K562 (cell line): ENCODE measurements at regions not wholly inside any gene's neighbourhood (a gene's known extent, or its start where the extent isn't known, plus 50 kb on each side); places are given as distances from the start of the nearest gene placed in this dataset.

Experiments used
- ATAC-seq: fragments of 200-7000 bp; cut with Tn5 transposase; 3 replicates; pipeline ENCODE4 v1.9.1; 2020; ENCODE audit warnings: moderate library complexity
- BruUV-seq: library from RNA; stranded (reverse); fragments of 400-500 nt; replicated peaks from 2 replicates; lab custom pipeline; 2021; lab: Mats Ljungman, UMichigan
- CTCF ChIA-PET: fragments of 300-600 bp; formaldehyde crosslinking; extraction: SDS; loops from one replicate; lab custom pipeline; 2021; ENCODE audit warnings: low intra/inter-chr PET ratio; lab: Yijun Ruan, JAX
- POLR2A ChIA-PET: fragments of 300-600, 350-650 bp; sonication (Branson Sonifier 250); formaldehyde crosslinking; extraction: SDS; loops from one replicate; lab custom pipeline; 2021; ENCODE audit warnings: antibody characterized with exemption, inconsistent platforms; lab: Yijun Ruan, JAX
- DNase-seq, 4 experiments: peaks; one replicate each; pipeline versions ENCODE4 v3.0.0 to v3.0.0-alpha.2; 2011 to 2018; ENCODE audit warnings: low spot score in 3 of 4, mixed read lengths in 3 of 4; ENCODE audit errors: extremely low read depth in 1 of 4
- FAIRE-seq: peaks from 2 replicates; lab custom pipeline; 2011; peaks lifted over from hg19 to GRCh38; lab: Jason Lieb, UNC
- H2AFZ ChIP-seq: 2 replicates; pipeline ENCODE4 v1.6.0; 2011; ENCODE audit warnings: low read depth, low read length, control low read depth, inconsistent platforms
- H3K27ac ChIP-seq: fragments of 200-600 bp; 3 replicates; pipeline ENCODE4 v1.8.0; 2011; ENCODE audit warnings: low read depth, mild to moderate bottlenecking, control low read depth, inconsistent platforms, low read length, moderate library complexity, mixed read lengths; ENCODE audit errors: extremely low read depth
- H3K27me3 ChIP-seq, 2 experiments: fragments of 300-600 bp in 1 of 2; 2 replicates in 1 of 2; 3 replicates in 1 of 2; pipeline versions ENCODE4 v1.6.0 to v1.8.0; 2011; ENCODE audit warnings: inconsistent platforms in 2 of 2, low read length in 2 of 2, mild to moderate bottlenecking in 1 of 2, mixed read lengths in 1 of 2, moderate library complexity in 1 of 2; ENCODE audit not compliant: control insufficient read depth in 2 of 2, insufficient read depth in 2 of 2
- H3K36me3 ChIP-seq: fragments of 300-600 bp; 3 replicates; pipeline ENCODE4 v1.8.0; 2011; ENCODE audit warnings: mild to moderate bottlenecking, low read length, inconsistent platforms; ENCODE audit not compliant: control insufficient read depth, insufficient read depth
- H3K4me1 ChIP-seq, 2 experiments: fragments of 200-600 bp in 1 of 2; replicated peaks in 1 of 2; 2 replicates in 1 of 2; 3 replicates in 1 of 2; pipeline versions ENCODE4 v1.5.1 to v1.8.0; 2011; ENCODE audit warnings: inconsistent platforms in 2 of 2, low read length in 2 of 2, mild to moderate bottlenecking in 1 of 2, mixed read lengths in 1 of 2, moderate library complexity in 1 of 2; ENCODE audit not compliant: control insufficient read depth in 2 of 2, insufficient read depth in 2 of 2
- H3K4me2 ChIP-seq: 2 replicates; pipeline ENCODE4 v1.6.1; 2011; ENCODE audit warnings: low read length, control low read depth, inconsistent platforms, mixed read lengths; ENCODE audit not compliant: insufficient read depth
- H3K4me3 ChIP-seq: fragments of 200-600 bp; sonication (generic), shearing (Covaris generic); 2 replicates; pipeline ENCODE4 v1.5.1; 2016; ENCODE audit warnings: control low read depth, inconsistent platforms
- H3K79me2 ChIP-seq: fragments of 200-600 bp; 3 replicates; pipeline ENCODE4 v1.8.0; 2011; ENCODE audit warnings: low read length, inconsistent platforms; ENCODE audit not compliant: control insufficient read depth, insufficient read depth
- H3K9ac ChIP-seq, 2 experiments: 2 replicates each; pipeline versions ENCODE4 v1.6.0 to v1.6.1; 2011; ENCODE audit warnings: low read depth in 2 of 2, low read length in 2 of 2, control low read depth in 1 of 2, inconsistent platforms in 1 of 2, mild to moderate bottlenecking in 1 of 2, mixed read lengths in 1 of 2; ENCODE audit not compliant: insufficient read depth in 1 of 2
- H3K9me1 ChIP-seq: one replicate; pipeline ENCODE4 v1.6.0; 2011; ENCODE audit warnings: inconsistent platforms, mild to moderate bottlenecking, low read length, moderate library complexity; ENCODE audit not compliant: control insufficient read depth, insufficient read depth
- H3K9me3 ChIP-seq: replicated peaks from 2 replicates; pipeline ENCODE4 v1.5.1; 2011; ENCODE audit warnings: low read depth, low read length, inconsistent platforms; ENCODE audit not compliant: control insufficient read depth, insufficient read depth
- H4K20me1 ChIP-seq: replicated peaks from 2 replicates; pipeline ENCODE4 v1.6.1; 2011; ENCODE audit warnings: low read length, inconsistent platforms, mixed read lengths; ENCODE audit not compliant: control insufficient read depth, insufficient read depth
- AFF1 ChIP-seq, 2 experiments: fragments of 450-650 bp; IDR thresholded peaks; 2 replicates each; pipeline ENCODE4 v1.6.1; 2018; ENCODE audit warnings: mild to moderate bottlenecking in 2 of 2, low read depth in 1 of 2; ENCODE audit not compliant: partially characterized antibody in 2 of 2
- ATF3 ChIP-seq, 2 experiments: fragments of 450-650 bp in 1 of 2; sonication (generic) in 1 of 2; formaldehyde crosslinking in 1 of 2; IDR thresholded peaks in 1 of 2; conservative IDR thresholded peaks in 1 of 2; 2 replicates each; pipeline versions ENCODE4 v1.6.1 to v1.8.1; 2016 to 2023; ENCODE audit warnings: mild to moderate bottlenecking in 2 of 2, moderate library complexity in 2 of 2, inconsistent platforms in 1 of 2, missing genetic modification reagents in 1 of 2
- CBFA2T3 ChIP-seq: fragments of 450-650 bp; IDR thresholded peaks from 2 replicates; pipeline ENCODE4 v1.6.1; 2017
- CGGBP1 ChIP-seq: fragments of 250-450 bp; sonication (Bioruptor Pico); IDR thresholded peaks from 2 replicates; pipeline ENCODE4 v1.9.0; 2021; ENCODE audit warnings: mild to moderate bottlenecking
- CXXC5 ChIP-seq: fragments of 250-450 bp; sonication (Bioruptor Pico); IDR thresholded peaks from 2 replicates; pipeline ENCODE4 v1.8.0; 2022; ENCODE audit warnings: inconsistent platforms, mild to moderate bottlenecking, moderate library complexity
- DPF2 ChIP-seq: fragments of 450-650 bp; IDR thresholded peaks from 2 replicates; pipeline ENCODE4 v1.6.1; 2016
- HEY1 ChIP-seq: fragments of 250-450 bp; sonication (Bioruptor Pico); IDR thresholded peaks from 2 replicates; pipeline ENCODE4 v1.5.0; 2020; ENCODE audit warnings: mild to moderate bottlenecking, moderate library complexity, borderline replicate concordance
- JUND ChIP-seq, 2 experiments: IDR thresholded peaks; 2 replicates in 1 of 2; 3 replicates in 1 of 2; pipeline ENCODE4 v1.6.1; 2011; ENCODE audit warnings: borderline replicate concordance in 2 of 2, low read depth in 2 of 2, low read length in 2 of 2, improper control_type of control experiment in 1 of 2, missing biosample characterization in 1 of 2, missing genetic modification characterization in 1 of 2, missing genetic modification reagents in 1 of 2
- KLF10 ChIP-seq: fragments of 250-450 bp; sonication (Bioruptor Pico); IDR thresholded peaks from 2 replicates; pipeline ENCODE4 v1.6.1; 2021; ENCODE audit warnings: matching md5 sums
- L3MBTL2 ChIP-seq: fragments of 450-650 bp; IDR thresholded peaks from 2 replicates; pipeline ENCODE4 v1.6.1; 2016; ENCODE audit warnings: mild to moderate bottlenecking, moderate library complexity
- NCOA4 ChIP-seq: fragments of 450-650 bp; IDR thresholded peaks from 2 replicates; pipeline ENCODE4 v1.6.1; 2018; ENCODE audit warnings: mild to moderate bottlenecking; ENCODE audit not compliant: partially characterized antibody
- NR3C1 ChIP-seq: sonication (generic); formaldehyde crosslinking; IDR thresholded peaks from 2 replicates; pipeline ENCODE4 v1.8.1; 2022; ENCODE audit warnings: missing genetic modification reagents
- SIN3B ChIP-seq: fragments of 450-650 bp; IDR thresholded peaks from 2 replicates; pipeline ENCODE4 v1.6.1; 2017; ENCODE audit warnings: low read depth, mild to moderate bottlenecking, moderate library complexity
- STAT5A ChIP-seq: IDR thresholded peaks from 2 replicates; pipeline ENCODE4 v1.6.1; 2012; ENCODE audit warnings: low read length, inconsistent platforms, borderline replicate concordance
- ZNF347 ChIP-seq: fragments of 450-650 bp; formaldehyde crosslinking; IDR thresholded peaks from 2 replicates; pipeline ENCODE4 v1.4.0; 2020; ENCODE audit warnings: low read depth, mild to moderate bottlenecking, moderate library complexity
- ZNF584 ChIP-seq: fragments of 200-800 bp; sonication (Bioruptor generic); IDR thresholded peaks from 2 replicates; pipeline ENCODE4 v1.6.1; 2016; ENCODE audit warnings: low read depth, mild to moderate bottlenecking, missing genetic modification characterization, missing compliant biosample characterization
- ZNF668 ChIP-seq: fragments of 250-450 bp; sonication (Bioruptor Pico); IDR thresholded peaks from 2 replicates; pipeline ENCODE4 v1.8.0; 2022; ENCODE audit warnings: mild to moderate bottlenecking, inconsistent platforms
- ZNF766 ChIP-seq: fragments of 200-800 bp; sonication (Bioruptor generic); conservative IDR thresholded peaks from 2 replicates; pipeline ENCODE4 v1.6.1; 2016; ENCODE audit warnings: missing genetic modification characterization, missing compliant biosample characterization
- WGBS: fragments of 100-300 bp; shearing (Covaris generic); methylation state at CpG from one replicate; pipeline ENCODE4 v1.1.6; 2016; ENCODE audit warnings: low coverage, mixed read lengths; ENCODE audit not compliant: insufficient coverage; ENCODE audit errors: missing lambda C conversion rate; 5-methylcytosine and 5-hydroxymethylcytosine counted together
- in situ Hi-C: fragments of 300-500 bp; cut with MboI; formaldehyde crosslinking; loops from 4 replicates; pipeline ENCODE4 v1.15.0; 2018; ENCODE audit warnings: inconsistent platforms, mixed read lengths
- intact Hi-C: fragments of 100-400 bp; cut with micrococcal nuclease; formaldehyde crosslinking; loops from 2 replicates; pipeline ENCODE4 v1.14.2; 2022

GRCh38 chr6:40139447-40139846 lies 205.2 kb upstream of the MOCS1 start:
- Histone ChIP-seq H2AFZ (peak overlapping the region; percentile 66), H3K27ac (peak overlapping the region; percentile 51; the same call in 2 of the 3 replicates), H3K4me1 (peaks cover 4 to 44% of the 10 kb centered on the region in 2 experiments; a peak in 4 of 5 replicates), H3K9me1 (no peaks in the 10 kb centered on the region), H4K20me1 (no peaks in the 10 kb centered on the region), H3K79me2 (no peaks in the 10 kb centered on the region), H3K36me3 (no peaks in the 10 kb centered on the region), H3K27me3 (no peaks in the 10 kb centered on the region), H3K4me3 (no peak overlapping the region), H3K9ac (no peak overlapping the region), H3K9me3 (0 out of 2 replicates have a peak, but pooled peaks cover 5% of the 10 kb centered on the region), H3K4me2 (peak overlapping the region; percentile 44)
- DNase-seq (peak in 3 of 4 experiments; percentile 16 to 52 (median 44)), FAIRE-seq (peak; percentile 78), ATAC-seq (peak; percentile 64)
- in situ Hi-C loops (no loop called here), intact Hi-C loops (no loop called here)
- no TSS peak for BruUV-seq
- WGBS, result 0% methylated on average over 2 of the region's 2 CpGs
- POLR2A ChIA-PET, result no interaction called here
- CTCF ChIA-PET, result no interaction called here
- TF ChIP-seq CXXC5 (CRISPR knock-in tag) (peak; percentile 17; the same call in 1 of the 2 replicates), HEY1 (no peak), CGGBP1 (CRISPR knock-in tag) (no peak), NR3C1 (CRISPR knock-in tag) (no peak), ZNF347 (CRISPR knock-in tag) (no peak), CBFA2T3 (peak; percentile 80), ZNF668 (CRISPR knock-in tag) (no peak), ZNF584 (CRISPR knock-in tag) (no peak), NCOA4 (no peak), KLF10 (CRISPR knock-in tag) (no peak), ZNF766 (CRISPR knock-in tag) (peak; percentile 27; the same call in 1 of the 2 replicates), JUND (IDR thresholded peaks at IDR 0.05; ENCODE audit: borderline replicate concordance, low read depth, low read length) (no peak), JUND (tag; IDR thresholded peaks at IDR 0.05; ENCODE audit: borderline replicate concordance, low read depth, low read length) (no peak), L3MBTL2 (peak; percentile 48; the same call in 1 of the 2 replicates), DPF2 (peak; percentile 22; the same call in 1 of the 2 replicates), STAT5A (0 out of 2 replicates have a peak, but pooled peaks have one; percentile 29), AFF1 (IDR thresholded peaks at IDR 0.05; ENCODE audit: low read depth in 1 of 2, partially characterized antibody in 2 of 2) (no peak), SIN3B (no peak), ATF3 (IDR thresholded peaks at IDR 0.05) (no peak), ATF3 (CRISPR knock-in tag; conservative IDR thresholded peaks at IDR 0.05) (no peak)
